Activated naive CD4-positive, alpha-beta T cell treated with anti-CD3 and anti-CD28 coated beads, Interleukin-2, amount 10 ng/mL, durations not matched to agents 7 days and 5 days (primary cell): ENCODE measurements at regions not wholly inside any gene's neighbourhood (a gene's known extent, or its start where the extent isn't known, plus 50 kb on each side); places are given as distances from the start of the nearest gene placed in this dataset.

ENCODE experiments used
- CTCF ChIA-PET: fragments of 350-600 bp; sonication (Branson Sonifier 250); formaldehyde crosslinking; loops from one replicate; lab custom pipeline; 2021; ENCODE audit warnings: antibody characterized with exemption; lab: Charles Lee
- DNase-seq: peaks from one replicate; pipeline ENCODE4 v3.0.0-alpha.2; 2020
- H3K27ac Mint-ChIP-seq: one replicate; pipeline ENCODE4 v1.8.0; 2021; ENCODE audit warnings: mild to moderate bottlenecking, moderate library complexity, mixed read lengths
- H3K27me3 Mint-ChIP-seq: one replicate; pipeline ENCODE4 v1.8.0; 2021; ENCODE audit warnings: mild to moderate bottlenecking, mixed read lengths
- H3K36me3 Mint-ChIP-seq: one replicate; pipeline ENCODE4 v1.8.0; 2021; ENCODE audit warnings: mixed read lengths
- H3K4me1 Mint-ChIP-seq: one replicate; pipeline ENCODE4 v1.8.0; 2021; ENCODE audit warnings: mixed read lengths
- H3K4me3 Mint-ChIP-seq: one replicate; pipeline ENCODE4 v1.8.0; 2021; ENCODE audit warnings: mild to moderate bottlenecking, moderate library complexity, mixed read lengths
- H3K9me3 Mint-ChIP-seq: one replicate; pipeline ENCODE4 v1.8.0; 2021; ENCODE audit warnings: mixed read lengths

- Mint-ChIP-seq H3K4me1 (no peaks in the 10 kb centered on the region), H3K36me3 (no peaks in the 10 kb centered on the region), H3K27me3 (no peaks in the 10 kb centered on the region), H3K4me3 (no peak overlapping the region), H3K27ac (no peak overlapping the region), H3K9me3 (peaks cover 30% of the 10 kb centered on the region)
- CTCF ChIA-PET: no interaction called here
- DNase-seq: no peak
Observed at GRCh38 chr18:43507842-43508481, 230.7 kb upstream of the SYT4 start.

- Mint-ChIP-seq H3K27me3 (no peaks in the 10 kb centered on the region), H3K9me3 (peaks cover 18% of the 10 kb centered on the region), H3K36me3 (no peaks in the 10 kb centered on the region), H3K27ac (no peak overlapping the region), H3K4me3 (no peak overlapping the region), H3K4me1 (no peaks in the 10 kb centered on the region)
- CTCF ChIA-PET: interaction anchor here (0.7 kb wide), 1 partner anchor 57 kb away, joined by 3 read pairs; no protein-coding TSS in a partner anchor
- no peak for DNase-seq
Observed at GRCh38 chr18:43514747-43515146, 237.5 kb upstream of the SYT4 start.

- no peaks in the 10 kb centered on the region for H3K27me3 Mint-ChIP-seq
- H3K9me3 Mint-ChIP-seq: peaks cover 14% of the 10 kb centered on the region
- H3K27ac Mint-ChIP-seq: no peak overlapping the region
- H3K4me3 Mint-ChIP-seq: no peak overlapping the region
- H3K36me3 Mint-ChIP-seq: no peaks in the 10 kb centered on the region
- CTCF ChIA-PET: interaction anchor here (0.7 kb wide), 1 partner anchor 56 kb away, joined by 3 read pairs; no protein-coding TSS in a partner anchor
- no peak for DNase-seq
- H3K4me1 Mint-ChIP-seq: no peaks in the 10 kb centered on the region
Observed at GRCh38 chr18:43515481-43515880, 238.2 kb upstream of the SYT4 start.

- no peaks in the 10 kb centered on the region for H3K9me3 Mint-ChIP-seq
- CTCF ChIA-PET: no interaction called here
- H3K4me3 Mint-ChIP-seq: no peak overlapping the region
- H3K36me3 Mint-ChIP-seq: no peaks in the 10 kb centered on the region
- no peak overlapping the region for H3K27ac Mint-ChIP-seq
- DNase-seq: no peak
- H3K4me1 Mint-ChIP-seq: no peaks in the 10 kb centered on the region
- H3K27me3 Mint-ChIP-seq: no peaks in the 10 kb centered on the region
Observed at GRCh38 chr18:43524260-43524659, 247.0 kb upstream of the SYT4 start.

- CTCF ChIA-PET: no interaction called here
- H3K9me3 Mint-ChIP-seq: no peaks in the 10 kb centered on the region
- H3K36me3 Mint-ChIP-seq: no peaks in the 10 kb centered on the region
- no peaks in the 10 kb centered on the region for H3K27me3 Mint-ChIP-seq
- no peak overlapping the region for H3K27ac Mint-ChIP-seq
- H3K4me1 Mint-ChIP-seq: no peaks in the 10 kb centered on the region
- DNase-seq: no peak
- H3K4me3 Mint-ChIP-seq: no peak overlapping the region
Observed at GRCh38 chr18:43525169-43525568, 247.9 kb upstream of the SYT4 start.

- DNase-seq: no peak
- no peaks in the 10 kb centered on the region for H3K27me3 Mint-ChIP-seq
- H3K4me3 Mint-ChIP-seq: no peak overlapping the region
- no peaks in the 10 kb centered on the region for H3K36me3 Mint-ChIP-seq
- CTCF ChIA-PET: no interaction called here
- no peak overlapping the region for H3K27ac Mint-ChIP-seq
- peaks cover 1% of the 10 kb centered on the region for H3K9me3 Mint-ChIP-seq
- H3K4me1 Mint-ChIP-seq: no peaks in the 10 kb centered on the region
Observed at GRCh38 chr18:43526426-43527145, 249.3 kb upstream of the SYT4 start.

- no peaks in the 10 kb centered on the region for H3K36me3 Mint-ChIP-seq
- H3K9me3 Mint-ChIP-seq: peaks cover 1% of the 10 kb centered on the region
- no peak overlapping the region for H3K27ac Mint-ChIP-seq
- no peak overlapping the region for H3K4me3 Mint-ChIP-seq
- no peak for DNase-seq
- CTCF ChIA-PET: no interaction called here
- H3K4me1 Mint-ChIP-seq: no peaks in the 10 kb centered on the region
- no peaks in the 10 kb centered on the region for H3K27me3 Mint-ChIP-seq
Observed at GRCh38 chr18:43531438-43531837, 254.1 kb upstream of the SYT4 start.

- CTCF ChIA-PET: no interaction called here
- H3K36me3 Mint-ChIP-seq: no peaks in the 10 kb centered on the region
- no peak for DNase-seq
- H3K9me3 Mint-ChIP-seq: peaks cover 6% of the 10 kb centered on the region
- no peak overlapping the region for H3K4me3 Mint-ChIP-seq
- no peak overlapping the region for H3K27ac Mint-ChIP-seq
- no peaks in the 10 kb centered on the region for H3K4me1 Mint-ChIP-seq
- no peaks in the 10 kb centered on the region for H3K27me3 Mint-ChIP-seq
Observed at GRCh38 chr18:43533371-43533770, 256.1 kb upstream of the SYT4 start.

GRCh38 chr18:43534511-43534910 is 257.2 kb upstream of the SYT4 start:
- DNase-seq: no peak
- no peak overlapping the region for H3K27ac Mint-ChIP-seq
- no peak overlapping the region for H3K4me3 Mint-ChIP-seq
- H3K4me1 Mint-ChIP-seq: no peaks in the 10 kb centered on the region
- H3K27me3 Mint-ChIP-seq: no peaks in the 10 kb centered on the region
- CTCF ChIA-PET: no interaction called here
- H3K36me3 Mint-ChIP-seq: no peaks in the 10 kb centered on the region
- H3K9me3 Mint-ChIP-seq: peaks cover 6% of the 10 kb centered on the region

GRCh38 chr18:43539862-43540261 is 262.6 kb upstream of the SYT4 start:
- no peaks in the 10 kb centered on the region for H3K27me3 Mint-ChIP-seq
- DNase-seq: no peak
- CTCF ChIA-PET: no interaction called here
- H3K4me3 Mint-ChIP-seq: no peak overlapping the region
- peaks cover 8% of the 10 kb centered on the region for H3K9me3 Mint-ChIP-seq
- H3K4me1 Mint-ChIP-seq: no peaks in the 10 kb centered on the region
- no peak overlapping the region for H3K27ac Mint-ChIP-seq
- H3K36me3 Mint-ChIP-seq: no peaks in the 10 kb centered on the region

- Mint-ChIP-seq H3K4me3 (no peak overlapping the region), H3K36me3 (no peaks in the 10 kb centered on the region), H3K9me3 (peaks cover 6% of the 10 kb centered on the region), H3K4me1 (no peaks in the 10 kb centered on the region), H3K27me3 (no peaks in the 10 kb centered on the region), H3K27ac (no peak overlapping the region)
- CTCF ChIA-PET: no interaction called here
- no peak for DNase-seq
Observed at GRCh38 chr18:43542016-43542415, 264.7 kb upstream of the SYT4 start.

GRCh38 chr18:43543236-43543635 is 265.9 kb upstream of the SYT4 start:
- Mint-ChIP-seq H3K27ac (no peak overlapping the region), H3K4me1 (no peaks in the 10 kb centered on the region), H3K27me3 (no peaks in the 10 kb centered on the region), H3K9me3 (peaks cover 4% of the 10 kb centered on the region), H3K36me3 (no peaks in the 10 kb centered on the region), H3K4me3 (no peak overlapping the region)
- CTCF ChIA-PET: no interaction called here
- no peak for DNase-seq

GRCh38 chr18:43547456-43547855 is 270.2 kb upstream of the SYT4 start:
- Mint-ChIP-seq H3K9me3 (peaks cover 10% of the 10 kb centered on the region), H3K4me1 (no peaks in the 10 kb centered on the region)

GRCh38 chr18:43559507-43559906 is 282.2 kb upstream of the SYT4 start:
- Mint-ChIP-seq H3K36me3 (no peaks in the 10 kb centered on the region), H3K9me3 (peaks cover 8% of the 10 kb centered on the region), H3K27ac (no peak overlapping the region), H3K4me1 (no peaks in the 10 kb centered on the region), H3K27me3 (no peaks in the 10 kb centered on the region), H3K4me3 (no peak overlapping the region)
- CTCF ChIA-PET: no interaction called here
- DNase-seq: no peak

More at GRCh38 chr18:43547456-43547855, 270.2 kb upstream of the SYT4 start:
- no peak for DNase-seq
- Mint-ChIP-seq H3K4me3 (no peak overlapping the region), H3K27me3 (no peaks in the 10 kb centered on the region), H3K36me3 (no peaks in the 10 kb centered on the region), H3K27ac (no peak overlapping the region)
- CTCF ChIA-PET: interaction anchor here (0.9 kb wide), 1 partner anchor 24 kb away, joined by 3 read pairs; no protein-coding TSS in a partner anchor

- Mint-ChIP-seq H3K4me1 (no peaks in the 10 kb centered on the region), H3K9me3 (peaks cover under 1% of the 10 kb centered on the region), H3K27me3 (no peaks in the 10 kb centered on the region), H3K36me3 (no peaks in the 10 kb centered on the region), H3K4me3 (no peak overlapping the region), H3K27ac (no peak overlapping the region)
- CTCF ChIA-PET: no interaction called here
- no peak for DNase-seq
Observed at GRCh38 chr18:43563780-43564179, 286.5 kb upstream of the SYT4 start.
